Neural cell (in vitro differentiated cells): ENCODE measurements at regions not wholly inside any gene's neighbourhood (a gene's known extent, or its start where the extent isn't known, plus 50 kb on each side); places are given as distances from the start of the nearest gene placed in this dataset.

Experiments
- H2AFZ ChIP-seq: fragments of 200-600, 300-800 bp; sonication (generic), shearing (Covaris generic); 2 replicates; pipeline ENCODE4 v1.6.0; 2014; ENCODE audit warnings: low read depth, mild to moderate bottlenecking, antibody characterized with exemption, low read length, moderate library complexity
- H3F3A ChIP-seq: fragments of 200-600 bp; shearing (Covaris generic); 2 replicates; pipeline ENCODE4 v1.6.1; 2016; ENCODE audit warnings: mild to moderate bottlenecking, moderate library complexity, mixed read lengths, antibody characterized with exemption, low read length; ENCODE audit not compliant: insufficient read depth, poor library complexity, severe bottlenecking
- H3K27ac ChIP-seq: fragments of 200-600, 300-800 bp; sonication (generic), shearing (Covaris generic); 2 replicates; pipeline ENCODE4 v1.5.1; 2014; ENCODE audit warnings: mild to moderate bottlenecking, low read length, moderate library complexity
- H3K27me3 ChIP-seq: fragments of 300-800, 200-600 bp; sonication (generic), shearing (Covaris generic); 2 replicates; pipeline ENCODE4 v1.6.0; 2014; ENCODE audit warnings: mild to moderate bottlenecking, low read depth, low read length, moderate library complexity; ENCODE audit not compliant: insufficient read depth
- H3K36me3 ChIP-seq: fragments of 300-800, 200-600 bp; sonication (generic), shearing (Covaris generic); 2 replicates; pipeline ENCODE4 v1.5.1; 2014; ENCODE audit warnings: mild to moderate bottlenecking, antibody characterized with exemption, low read length, moderate library complexity; ENCODE audit not compliant: insufficient read depth
- H3K4me2 ChIP-seq: fragments of 300-800, 200-600 bp; sonication (generic), shearing (Covaris generic); 2 replicates; pipeline ENCODE4 v1.6.0; 2014; ENCODE audit warnings: mild to moderate bottlenecking, low read length
- H3K4me3 ChIP-seq: fragments of 300-800, 200-600 bp; sonication (generic), shearing (Covaris generic); 2 replicates; pipeline ENCODE4 v1.5.1; 2014; ENCODE audit warnings: mild to moderate bottlenecking, low read length, moderate library complexity
- H3K79me2 ChIP-seq: fragments of 200-600 bp; shearing (Covaris generic); replicated peaks from 2 replicates; pipeline ENCODE4 v1.6.0; 2014; ENCODE audit warnings: mild to moderate bottlenecking, low read length, moderate library complexity; ENCODE audit not compliant: insufficient read depth
- H3K9ac ChIP-seq: fragments of 300-800, 200-600 bp; sonication (generic), shearing (Covaris generic); 2 replicates; pipeline ENCODE4 v1.6.1; 2016; ENCODE audit warnings: mild to moderate bottlenecking, low read length, mixed read lengths
- H3K9me2 ChIP-seq: fragments of 200-600 bp; shearing (Covaris generic); 2 replicates; pipeline ENCODE4 v1.6.1; 2016; ENCODE audit warnings: mild to moderate bottlenecking, low read length, mixed read lengths; ENCODE audit not compliant: insufficient read depth
- H3K9me3 ChIP-seq: fragments of 200-600, 300-800 bp; sonication (generic), shearing (Covaris generic); 2 replicates; pipeline ENCODE4 v1.6.1; 2016; ENCODE audit warnings: mild to moderate bottlenecking, mixed run types, low read length, moderate library complexity, mixed read lengths
- H4K20me1 ChIP-seq: fragments of 200-600 bp; shearing (Covaris generic); 2 replicates; pipeline ENCODE4 v1.6.1; 2016; ENCODE audit warnings: mild to moderate bottlenecking, mixed run types; ENCODE audit not compliant: insufficient read depth
- CTCF ChIP-seq: fragments of 450-650 bp; IDR thresholded peaks from 2 replicates; pipeline ENCODE4 v1.5.1; 2014; ENCODE audit warnings: antibody characterized with exemption, mild to moderate bottlenecking, moderate library complexity; ENCODE audit not compliant: poor library complexity, severe bottlenecking
- EP300 ChIP-seq: fragments of 450-650 bp; conservative IDR thresholded peaks from 2 replicates; pipeline ENCODE4 v1.6.1; 2014; ENCODE audit warnings: antibody characterized with exemption, mild to moderate bottlenecking, moderate library complexity; ENCODE audit not compliant: poor library complexity, severe bottlenecking
- EZH2 ChIP-seq: fragments of 200-600, 300-800 bp; shearing (Covaris generic), sonication (generic); IDR thresholded peaks from 2 replicates; pipeline ENCODE4 v1.6.1; 2014; ENCODE audit warnings: antibody characterized with exemption, low read length, borderline replicate concordance, mild to moderate bottlenecking; ENCODE audit not compliant: insufficient read depth, poor library complexity, severe bottlenecking
- MXI1 ChIP-seq: fragments of 450-650 bp; conservative IDR thresholded peaks from 2 replicates; pipeline ENCODE4 v1.6.1; 2014; ENCODE audit warnings: antibody characterized with exemption, mild to moderate bottlenecking; ENCODE audit not compliant: poor library complexity, severe bottlenecking
- POLR2AphosphoS5 ChIP-seq: IDR thresholded peaks from 2 replicates; pipeline ENCODE4 v1.6.1; 2012
- RAD21 ChIP-seq: fragments of 450-650 bp; conservative IDR thresholded peaks from 2 replicates; pipeline ENCODE4 v1.6.1; 2014; ENCODE audit warnings: antibody characterized with exemption, mild to moderate bottlenecking, moderate library complexity
- REST ChIP-seq: IDR thresholded peaks from 2 replicates; pipeline ENCODE4 v1.6.1; 2012; ENCODE audit warnings: borderline replicate concordance
- SMC3 ChIP-seq: fragments of 450-650 bp; conservative IDR thresholded peaks from 2 replicates; pipeline ENCODE4 v1.6.1; 2014; ENCODE audit warnings: antibody characterized with exemption, mild to moderate bottlenecking, moderate library complexity; ENCODE audit not compliant: poor library complexity
- TAF1 ChIP-seq: IDR thresholded peaks from 2 replicates; pipeline ENCODE4 v1.6.1; 2012; ENCODE audit warnings: low read depth

GRCh38 chr10:3471927-3472286 lies 299.3 kb upstream of the PITRM1 start:
- Histone ChIP-seq H3K9ac (no peak overlapping the region), H3K4me3 (no peak overlapping the region), H3K9me2 (no peaks in the 10 kb centered on the region), H3K4me2 (no peak overlapping the region), H3K36me3 (no peaks in the 10 kb centered on the region), H3K27me3 (no peaks in the 10 kb centered on the region), H3K27ac (no peak overlapping the region), H3K9me3 (no peaks in the 10 kb centered on the region), H3F3A (no peaks in the 10 kb centered on the region), H4K20me1 (no peaks in the 10 kb centered on the region), H3K79me2 (no peaks in the 10 kb centered on the region), H2AFZ (no peak overlapping the region)
- TF ChIP-seq REST (no peak), CTCF (no peak), SMC3 (no peak), MXI1 (no peak), RAD21 (no peak), EP300 (no peak), EZH2 (no peak)

GRCh38 chr10:3471472-3471871 lies 298.9 kb upstream of the PITRM1 start:
- Histone ChIP-seq H3K9ac (no peak overlapping the region), H3K4me2 (no peak overlapping the region), H3F3A (no peaks in the 10 kb centered on the region), H2AFZ (no peak overlapping the region), H3K4me3 (no peak overlapping the region), H4K20me1 (no peaks in the 10 kb centered on the region), H3K27me3 (no peaks in the 10 kb centered on the region), H3K36me3 (no peaks in the 10 kb centered on the region), H3K27ac (no peak overlapping the region), H3K9me2 (no peaks in the 10 kb centered on the region), H3K79me2 (no peaks in the 10 kb centered on the region), H3K9me3 (no peaks in the 10 kb centered on the region)
- TF ChIP-seq EP300 (no peak), SMC3 (no peak), POLR2AphosphoS5 (no peak), REST (no peak), EZH2 (no peak), RAD21 (no peak), MXI1 (no peak), CTCF (no peak), TAF1 (no peak)
